HCT116 (cell line): ENCODE measurements at regions not wholly inside any gene's neighbourhood (a gene's known extent, or its start where the extent isn't known, plus 50 kb on each side); places are given as distances from the start of the nearest gene placed in this dataset.

ENCODE experiments used
- ATAC-seq: fragments of 200-7000 bp; cut with Tn5 transposase; 2 replicates; pipeline ENCODE4 v1.9.1; 2020; ENCODE audit warnings: mild to moderate bottlenecking, moderate library complexity
- BruUV-seq: library from RNA; stranded (reverse); fragments of 400-500 nt; replicated peaks from 2 replicates; lab custom pipeline; 2021; lab: Mats Ljungman, UMichigan
- CTCF ChIA-PET: fragments of 300-600 bp; sonication (Branson Sonifier 250); formaldehyde crosslinking; loops from one replicate; lab custom pipeline; 2021; ENCODE audit warnings: antibody characterized with exemption; lab: Charles Lee
- POLR2A ChIA-PET: fragments of 300-600, 350-600 bp; sonication (Branson Sonifier 250); formaldehyde crosslinking; loops from one replicate; lab custom pipeline; 2021; ENCODE audit warnings: antibody characterized with exemption; lab: Charles Lee
- RAD21 ChIA-PET, 2 experiments: fragments of 300-600 bp; sonication (Branson Sonifier 250); formaldehyde crosslinking; loops; one replicate each; lab custom pipeline; 2023; ENCODE audit warnings: low total read pairs in 2 of 2; ENCODE audit not compliant: uncharacterized antibody in 2 of 2, unreplicated experiment in 2 of 2, low non-redundant PET in 1 of 2; lab: Charles Lee
- DNase-seq: peaks from one replicate; pipeline ENCODE4 v3.0.0-alpha.2; 2010; ENCODE audit warnings: low read depth, low spot score
- H2AFZ ChIP-seq: fragments of 200-600 bp; shearing (Covaris generic), sonication (generic); 2 replicates; pipeline ENCODE4 v1.6.1; 2017; ENCODE audit warnings: low read depth, mixed run types, mixed read lengths, antibody characterized with exemption, low read length; ENCODE audit not compliant: poor library complexity, severe bottlenecking
- H3K27ac ChIP-seq: 2 replicates; pipeline ENCODE4 v1.5.1; 2012; ENCODE audit warnings: low read depth, low read length
- H3K27me3 ChIP-seq: fragments of 200-600 bp; sonication (generic); 2 replicates; pipeline ENCODE4 v1.6.1; 2016; ENCODE audit warnings: mixed run types, low read length, mixed read lengths; ENCODE audit not compliant: insufficient read depth
- H3K36me3 ChIP-seq, 2 experiments: fragments of 200-500 bp in 1 of 2; fragments of 200-600 bp in 1 of 2; sonication (Bioruptor generic) in 1 of 2; sonication (generic) in 1 of 2; 2 replicates each; pipeline versions ENCODE4 v1.5.1 to v1.6.1; 2014 to 2016; ENCODE audit warnings: low read length in 2 of 2, inconsistent platforms in 1 of 2, mixed read lengths in 1 of 2, mixed run types in 1 of 2; ENCODE audit not compliant: insufficient read depth in 2 of 2, control insufficient read depth in 1 of 2
- H3K4me1 ChIP-seq, 2 experiments: fragments of 200-600 bp in 1 of 2; sonication (generic) in 1 of 2; 2 replicates each; pipeline versions ENCODE4 v1.5.1 to v1.6.1; 2012 to 2017; ENCODE audit warnings: low read length in 2 of 2, inconsistent platforms in 1 of 2, mild to moderate bottlenecking in 1 of 2, mixed read lengths in 1 of 2, mixed run types in 1 of 2, moderate library complexity in 1 of 2; ENCODE audit not compliant: insufficient read depth in 2 of 2, control insufficient read depth in 1 of 2
- H3K4me2 ChIP-seq: fragments of 200-600 bp; sonication (generic); 2 replicates; pipeline ENCODE4 v1.6.1; 2017; ENCODE audit warnings: mixed run types, low read length, mixed read lengths
- H3K4me3 ChIP-seq, 2 experiments: fragments of 200-600 bp in 1 of 2; sonication (generic) in 1 of 2; replicated peaks in 1 of 2; 2 replicates each; pipeline ENCODE4 v1.5.1; 2011 to 2016; ENCODE audit warnings: low read length in 2 of 2, control low read depth in 1 of 2, low read depth in 1 of 2, mild to moderate bottlenecking in 1 of 2, mixed read lengths in 1 of 2, mixed run types in 1 of 2
- H3K79me2 ChIP-seq: fragments of 200-600 bp; sonication (generic); 2 replicates; pipeline ENCODE4 v1.6.1; 2017; ENCODE audit warnings: mild to moderate bottlenecking, mixed run types, low read length, moderate library complexity, mixed read lengths; ENCODE audit not compliant: insufficient read depth
- H3K9ac ChIP-seq: fragments of 200-600 bp; sonication (generic); 2 replicates; pipeline ENCODE4 v1.6.1; 2016; ENCODE audit warnings: low read length, mixed read lengths
- H3K9me2 ChIP-seq: fragments of 200-600 bp; sonication (generic), shearing (Covaris generic); 2 replicates; pipeline ENCODE4 v1.6.1; 2017; ENCODE audit warnings: mixed run types, mild to moderate bottlenecking, moderate library complexity; ENCODE audit not compliant: insufficient read depth
- H3K9me3 ChIP-seq, 2 experiments: fragments of 200-500 bp in 1 of 2; fragments of 200-600 bp in 1 of 2; sonication (Bioruptor generic) in 1 of 2; sonication (generic) in 1 of 2; 2 replicates each; pipeline ENCODE4 v1.6.1; 2014 to 2017; ENCODE audit warnings: low read length in 2 of 2, mixed read lengths in 2 of 2, inconsistent platforms in 1 of 2, low read depth in 1 of 2, mild to moderate bottlenecking in 1 of 2, mixed run types in 1 of 2, moderate library complexity in 1 of 2; ENCODE audit not compliant: control insufficient read depth in 1 of 2, insufficient read depth in 1 of 2
- H4K20me1 ChIP-seq: fragments of 200-600 bp; sonication (generic), shearing (Covaris generic); 2 replicates; pipeline ENCODE4 v1.6.1; 2017; ENCODE audit warnings: mixed run types, mild to moderate bottlenecking, moderate library complexity; ENCODE audit not compliant: insufficient read depth
- CTCF ChIP-seq, 3 experiments: fragments of 200-600 bp in 1 of 3; sonication (generic) in 1 of 3; IDR thresholded peaks in 2 of 3; conservative IDR thresholded peaks in 1 of 3; 2 replicates each; pipeline ENCODE4 v1.5.1; 2012 to 2017; ENCODE audit warnings: low read depth in 2 of 3, low read length in 2 of 3, antibody characterized with exemption in 1 of 3, borderline replicate concordance in 1 of 3, control low read depth in 1 of 3, mild to moderate bottlenecking in 1 of 3, mixed read lengths in 1 of 3, mixed run types in 1 of 3, moderate library complexity in 1 of 3; ENCODE audit not compliant: insufficient read depth in 1 of 3
- EGR1 ChIP-seq: IDR thresholded peaks from 2 replicates; pipeline ENCODE4 v1.6.1; 2012; ENCODE audit warnings: low read depth
- ELF1 ChIP-seq: IDR thresholded peaks from 2 replicates; pipeline ENCODE4 v1.6.1; 2012; ENCODE audit warnings: low read depth, borderline replicate concordance
- EZH2 ChIP-seq: fragments of 200-600 bp; sonication (generic); IDR thresholded peaks from 2 replicates; pipeline ENCODE4 v1.6.1; 2017; ENCODE audit warnings: antibody characterized with exemption, mixed run types
- EZH2phosphoT487 ChIP-seq: fragments of 200-600 bp; IDR thresholded peaks from 2 replicates; pipeline ENCODE4 v1.6.1; 2018; ENCODE audit warnings: antibody characterized with exemption, borderline replicate concordance
- FOSL1 ChIP-seq: IDR thresholded peaks from 2 replicates; pipeline ENCODE4 v1.6.1; 2012; ENCODE audit warnings: low read depth
- POLR2AphosphoS5 ChIP-seq: IDR thresholded peaks from 2 replicates; pipeline ENCODE4 v1.6.1; 2011; ENCODE audit warnings: mild to moderate bottlenecking, low read depth, low read length, moderate library complexity
- RAD21 ChIP-seq: IDR thresholded peaks from 2 replicates; pipeline ENCODE4 v1.6.1; 2012; ENCODE audit warnings: low read depth, mild to moderate bottlenecking
- TCF7L2 ChIP-seq: IDR thresholded peaks from 2 replicates; pipeline ENCODE4 v1.7.0; 2011; ENCODE audit warnings: borderline replicate concordance, inconsistent platforms; ENCODE audit not compliant: insufficient read depth, insufficient read length; ENCODE audit errors: extremely low read depth
- ZFX ChIP-seq: fragments of 450-650 bp; IDR thresholded peaks from 2 replicates; pipeline ENCODE4 v1.6.1; 2017
- ZNF274 ChIP-seq: fragments of 200-500 bp; sonication (Bioruptor generic); IDR thresholded peaks from 2 replicates; pipeline ENCODE4 v1.6.1; 2014; ENCODE audit warnings: mild to moderate bottlenecking, low read depth, low read length, inconsistent platforms
- intact Hi-C: fragments of 100-400 bp; cut with micrococcal nuclease; formaldehyde crosslinking; loops from 2 replicates; pipeline ENCODE4 v1.10.0; 2022
- TF ChIP-seq, protein P1 (sequence below): IDR thresholded peaks from 2 replicates; pipeline ENCODE4 v1.6.1; 2012
- TF ChIP-seq, protein P2 (sequence below): IDR thresholded peaks from 2 replicates; pipeline ENCODE4 v1.6.1; 2011; ENCODE audit warnings: mild to moderate bottlenecking, low read length, moderate library complexity; ENCODE audit not compliant: insufficient replicate concordance; ENCODE audit errors: extremely low read depth

GRCh38 chr20:19847383-19847782, 89.3 kb downstream of the RIN2 start (continued):
- TF ChIP-seq CTCF (IDR thresholded peaks at IDR 0.05 in 2 of 3, conservative IDR thresholded peaks at IDR 0.05 in 1 of 3; ENCODE audit: borderline replicate concordance in 1 of 3, insufficient read depth in 1 of 3, low read depth in 2 of 3, low read length in 2 of 3) (no peak), EGR1 (no peak)
- TF ChIP-seq, protein P1, sequence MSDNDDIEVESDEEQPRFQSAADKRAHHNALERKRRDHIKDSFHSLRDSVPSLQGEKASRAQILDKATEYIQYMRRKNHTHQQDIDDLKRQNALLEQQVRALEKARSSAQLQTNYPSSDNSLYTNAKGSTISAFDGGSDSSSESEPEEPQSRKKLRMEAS = no peak
- TF ChIP-seq, all 23 proteins: peak for 0

DNA sequence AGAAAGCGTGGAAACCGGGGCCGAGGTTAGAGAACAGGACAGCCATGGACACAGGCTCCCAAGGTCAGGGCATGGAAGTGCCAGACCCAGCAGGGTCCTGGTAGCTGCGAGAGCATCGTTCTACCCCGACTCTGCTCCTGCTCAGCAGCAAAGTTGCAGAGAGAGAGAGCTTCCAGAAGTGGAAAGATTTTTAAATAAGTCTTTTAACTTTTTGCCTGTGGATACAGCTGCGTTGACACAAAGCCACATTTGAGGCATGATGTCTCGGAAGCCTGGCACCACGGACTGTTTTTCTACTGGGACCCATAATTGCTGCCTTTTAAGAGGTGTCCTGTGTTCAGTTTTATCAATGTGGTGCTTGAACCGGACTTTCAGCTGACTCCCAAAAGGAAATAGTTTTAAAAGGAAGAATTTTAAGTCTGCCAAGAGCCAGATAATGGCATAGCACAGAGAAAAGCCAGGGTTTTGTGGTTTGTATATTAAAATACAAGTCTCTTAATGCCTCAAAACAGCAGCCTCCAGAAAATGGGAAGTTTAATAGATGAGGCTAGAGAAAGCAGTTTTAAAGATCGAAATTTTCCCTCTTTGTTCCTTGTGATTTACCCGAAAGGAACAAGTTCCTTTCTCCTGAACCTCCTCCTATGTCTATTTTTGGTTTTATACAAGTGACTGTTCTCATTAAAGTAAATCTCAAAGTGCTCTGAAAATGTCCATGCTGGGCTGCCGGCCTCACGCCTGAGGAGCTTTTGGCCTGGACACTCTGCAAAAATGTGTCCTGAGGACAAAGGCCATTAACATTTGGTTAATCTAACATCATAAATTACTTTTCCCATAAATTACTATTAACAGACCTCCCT, 91.5 kb downstream of the RIN2 start:
- H3K4me1 ChIP-seq = no peaks in the 10 kb centered on the region
- no peak overlapping the region for H3K4me2 ChIP-seq
- TF ChIP-seq RAD21 = no peak
- no peak for TF ChIP-seq FOSL1
- no peak for TF ChIP-seq TCF7L2
- no peak for TF ChIP-seq EZH2phosphoT487
- TF ChIP-seq EZH2 = no peak
- no peak for TF ChIP-seq ZNF274
- no peak for TF ChIP-seq CTCF (IDR thresholded peaks at IDR 0.05 in 2 of 3, conservative IDR thresholded peaks at IDR 0.05 in 1 of 3; ENCODE audit: borderline replicate concordance in 1 of 3, insufficient read depth in 1 of 3, low read depth in 2 of 3, low read length in 2 of 3)
- TF ChIP-seq POLR2AphosphoS5 = no peak
- TF ChIP-seq EGR1 = no peak
- no peak for TF ChIP-seq ELF1
- no peak for TF ChIP-seq ZFX
- TF ChIP-seq, protein P2, sequence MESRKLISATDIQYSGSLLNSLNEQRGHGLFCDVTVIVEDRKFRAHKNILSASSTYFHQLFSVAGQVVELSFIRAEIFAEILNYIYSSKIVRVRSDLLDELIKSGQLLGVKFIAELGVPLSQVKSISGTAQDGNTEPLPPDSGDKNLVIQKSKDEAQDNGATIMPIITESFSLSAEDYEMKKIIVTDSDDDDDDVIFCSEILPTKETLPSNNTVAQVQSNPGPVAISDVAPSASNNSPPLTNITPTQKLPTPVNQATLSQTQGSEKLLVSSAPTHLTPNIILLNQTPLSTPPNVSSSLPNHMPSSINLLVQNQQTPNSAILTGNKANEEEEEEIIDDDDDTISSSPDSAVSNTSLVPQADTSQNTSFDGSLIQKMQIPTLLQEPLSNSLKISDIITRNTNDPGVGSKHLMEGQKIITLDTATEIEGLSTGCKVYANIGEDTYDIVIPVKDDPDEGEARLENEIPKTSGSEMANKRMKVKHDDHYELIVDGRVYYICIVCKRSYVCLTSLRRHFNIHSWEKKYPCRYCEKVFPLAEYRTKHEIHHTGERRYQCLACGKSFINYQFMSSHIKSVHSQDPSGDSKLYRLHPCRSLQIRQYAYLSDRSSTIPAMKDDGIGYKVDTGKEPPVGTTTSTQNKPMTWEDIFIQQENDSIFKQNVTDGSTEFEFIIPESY = no peak
- TF ChIP-seq, all 23 proteins: peak for 0
- Histone ChIP-seq H3K79me2 (no peaks in the 10 kb centered on the region), H3K27me3 (no peaks in the 10 kb centered on the region), H3K4me3 (no peak overlapping the region), H3K9me2 (no peaks in the 10 kb centered on the region), H3K9ac (no peak overlapping the region), H3K27ac (no peak overlapping the region), H2AFZ (no peak overlapping the region), H4K20me1 (no peaks in the 10 kb centered on the region), H3K9me3 (no peaks in the 10 kb centered on the region), H3K36me3 (no peaks in the 10 kb centered on the region)
- intact Hi-C loops = no loop called here
- BruUV-seq = no TSS peak
- RAD21 ChIA-PET = no interaction called here
- POLR2A ChIA-PET = no interaction called here
- ATAC-seq (no peak), DNase-seq (no peak)
- CTCF ChIA-PET = no interaction called here
